GM23248 (cell line): ENCODE measurements at regions not wholly inside any gene's neighbourhood (a gene's known extent, or its start where the extent isn't known, plus 50 kb on each side); places are given as distances from the start of the nearest gene placed in this dataset.

ENCODE experiments used
- DNase-seq: peaks from one replicate; pipeline ENCODE4 v3.0.0-alpha.2; 2015
- H2AFZ ChIP-seq: fragments of 200-600 bp; sonication (generic); 2 replicates; pipeline ENCODE4 v1.6.1; 2016; ENCODE audit warnings: antibody characterized with exemption
- H3F3A ChIP-seq: fragments of 200-600 bp; sonication (generic); 2 replicates; pipeline ENCODE4 v1.6.1; 2016; ENCODE audit warnings: mild to moderate bottlenecking, antibody characterized with exemption, mixed run types; ENCODE audit not compliant: insufficient read depth
- H3K27ac ChIP-seq: fragments of 200-600 bp; sonication (generic); 2 replicates; pipeline ENCODE4 v1.5.1; 2016; ENCODE audit warnings: mild to moderate bottlenecking
- H3K27me3 ChIP-seq: fragments of 200-600 bp; sonication (generic); replicated peaks from 2 replicates; pipeline ENCODE4 v1.6.1; 2016; ENCODE audit warnings: mild to moderate bottlenecking; ENCODE audit not compliant: insufficient read depth
- H3K36me3 ChIP-seq: fragments of 200-600 bp; sonication (generic); 2 replicates; pipeline ENCODE4 v1.6.1; 2016; ENCODE audit warnings: low read depth, mild to moderate bottlenecking
- H3K4me1 ChIP-seq: fragments of 200-600 bp; sonication (generic); 2 replicates; pipeline ENCODE4 v1.6.1; 2016; ENCODE audit warnings: mild to moderate bottlenecking; ENCODE audit not compliant: insufficient read depth
- H3K4me2 ChIP-seq: fragments of 200-600 bp; sonication (generic); one replicate; pipeline ENCODE4 v1.6.1; 2016; ENCODE audit warnings: mild to moderate bottlenecking; ENCODE audit not compliant: unreplicated experiment
- H3K4me3 ChIP-seq: fragments of 200-600 bp; sonication (generic); 2 replicates; pipeline ENCODE4 v1.5.1; 2016; ENCODE audit warnings: mild to moderate bottlenecking
- H3K79me2 ChIP-seq: fragments of 200-600 bp; sonication (generic); 2 replicates; pipeline ENCODE4 v1.6.1; 2016; ENCODE audit warnings: mild to moderate bottlenecking; ENCODE audit not compliant: insufficient read depth
- H3K9ac ChIP-seq: fragments of 200-600 bp; sonication (generic); 2 replicates; pipeline ENCODE4 v1.6.1; 2016; ENCODE audit warnings: mild to moderate bottlenecking
- H3K9me2 ChIP-seq: fragments of 200-600 bp; sonication (generic); 2 replicates; pipeline ENCODE4 v1.6.1; 2016; ENCODE audit warnings: mixed run types, mild to moderate bottlenecking, moderate library complexity; ENCODE audit not compliant: insufficient read depth
- H3K9me3 ChIP-seq: fragments of 200-600 bp; sonication (generic); one replicate; pipeline ENCODE4 v1.6.1; 2017; ENCODE audit warnings: low read depth
- H4K20me1 ChIP-seq: fragments of 200-600 bp; sonication (generic); 2 replicates; pipeline ENCODE4 v1.6.0; 2016; ENCODE audit not compliant: insufficient read depth
- EZH2 ChIP-seq: fragments of 200-600 bp; sonication (generic); IDR thresholded peaks from 2 replicates; pipeline ENCODE4 v1.6.1; 2018; ENCODE audit warnings: antibody characterized with exemption, mild to moderate bottlenecking; ENCODE audit not compliant: insufficient read depth, poor library complexity, severe bottlenecking
- EZH2phosphoT487 ChIP-seq: fragments of 200-600 bp; sonication (generic); IDR thresholded peaks from 2 replicates; pipeline ENCODE4 v1.6.1; 2018; ENCODE audit warnings: antibody characterized with exemption, moderate library complexity, mild to moderate bottlenecking, low read depth; ENCODE audit not compliant: insufficient read depth
- WGBS, 2 experiments: methylation state at CpG; one replicate each; pipeline ENCODE4 v1.1.6; 2015 to 2017; ENCODE audit warnings: low lambda C conversion rate in 2 of 2, low coverage in 1 of 2; ENCODE audit errors: missing lambda C conversion rate in 2 of 2; 5-methylcytosine and 5-hydroxymethylcytosine counted together
- in situ Hi-C: fragments of 300-500 bp; cut with MboI; formaldehyde crosslinking; loops from 2 replicates; pipeline ENCODE4 v1.15.0; 2020

DNA sequence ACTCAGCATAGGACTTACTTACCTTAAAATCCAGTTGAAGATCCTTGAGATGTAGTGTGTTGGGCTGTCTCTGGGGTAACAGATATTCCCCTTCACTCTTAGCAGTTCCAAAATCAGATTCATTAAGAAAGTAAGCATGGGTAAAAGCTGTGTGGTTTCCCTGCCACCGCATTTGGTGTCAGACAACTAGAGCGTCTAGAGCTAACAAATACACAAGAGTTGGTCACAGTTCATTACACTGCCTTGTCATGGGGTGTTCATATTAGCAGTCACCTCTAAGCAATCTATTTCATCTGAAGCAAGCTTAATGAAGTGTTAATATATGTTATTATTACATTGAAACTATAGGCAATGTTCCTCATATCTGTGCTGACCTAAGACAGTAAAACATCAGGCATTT is 342.8 kb downstream of the PPARGC1A start:
- Histone ChIP-seq H3K9me2 (no peaks in the 10 kb centered on the region), H3K27me3 (no peaks in the 10 kb centered on the region)
- 43 to 48% methylated on average over 2 of the region's 2 CpGs for WGBS, 2 experiments

GRCh38 chr4:23539969-23540569 is 349.8 kb downstream of the PPARGC1A start:
- H3F3A ChIP-seq = no peaks in the 10 kb centered on the region
- H3K9me3 ChIP-seq = no peaks in the 10 kb centered on the region
- no peaks in the 10 kb centered on the region for H3K79me2 ChIP-seq
- H3K9ac ChIP-seq = no peak overlapping the region
- H3K4me2 ChIP-seq = no peak overlapping the region
- H3K27me3 ChIP-seq = no peaks in the 10 kb centered on the region
- 18 to 19% methylated on average over 5 of the region's 5 CpGs for WGBS, 2 experiments
- H3K4me3 ChIP-seq = no peak overlapping the region
- no peaks in the 10 kb centered on the region for H4K20me1 ChIP-seq
- no peak overlapping the region for H2AFZ ChIP-seq
- H3K27ac ChIP-seq = no peak overlapping the region
- DNase-seq = no peak
- H3K36me3 ChIP-seq = no peaks in the 10 kb centered on the region
- no peaks in the 10 kb centered on the region for H3K4me1 ChIP-seq
- in situ Hi-C loops = no loop called here
- TF ChIP-seq EZH2phosphoT487 = no peak
- TF ChIP-seq EZH2 = no peak
- H3K9me2 ChIP-seq = no peaks in the 10 kb centered on the region

More for the DNA sequence above, 342.8 kb downstream of the PPARGC1A start:
- H3K4me3 ChIP-seq = no peak overlapping the region
- in situ Hi-C loops = no loop called here
- H3K79me2 ChIP-seq = no peaks in the 10 kb centered on the region
- H3K9me3 ChIP-seq = no peaks in the 10 kb centered on the region
- no peak overlapping the region for H3K9ac ChIP-seq
- TF ChIP-seq EZH2phosphoT487 (no peak), EZH2 (no peak)
- H3F3A ChIP-seq = no peaks in the 10 kb centered on the region
- no peaks in the 10 kb centered on the region for H4K20me1 ChIP-seq
- no peaks in the 10 kb centered on the region for H3K36me3 ChIP-seq
- H2AFZ ChIP-seq = no peak overlapping the region
- H3K27ac ChIP-seq = no peak overlapping the region
- H3K4me2 ChIP-seq = no peak overlapping the region
- no peak for DNase-seq
- H3K4me1 ChIP-seq = no peaks in the 10 kb centered on the region

GRCh38 chr4:23533859-23534258 is 356.0 kb downstream of the PPARGC1A start:
- TF ChIP-seq EZH2 (no peak), EZH2phosphoT487 (no peak)
- WGBS, 2 experiments = 42 to 52% methylated on average over 2 of the region's 2 CpGs

GRCh38 chr4:23516716-23517115 is 373.1 kb downstream of the PPARGC1A start:
- 26 to 33% methylated on average over 3 of the region's 3 CpGs for WGBS, 2 experiments

More at GRCh38 chr4:23533859-23534258, 356.0 kb downstream of the PPARGC1A start:
- no peaks in the 10 kb centered on the region for H3K36me3 ChIP-seq
- no peaks in the 10 kb centered on the region for H3K9me2 ChIP-seq
- H3K9me3 ChIP-seq = no peaks in the 10 kb centered on the region
- no peak overlapping the region for H3K9ac ChIP-seq
- no peaks in the 10 kb centered on the region for H3K79me2 ChIP-seq
- no peak overlapping the region for H2AFZ ChIP-seq
- H4K20me1 ChIP-seq = no peaks in the 10 kb centered on the region
- H3F3A ChIP-seq = no peaks in the 10 kb centered on the region
- H3K27me3 ChIP-seq = no peaks in the 10 kb centered on the region
- no peaks in the 10 kb centered on the region for H3K4me1 ChIP-seq
- DNase-seq = no peak
- H3K27ac ChIP-seq = no peak overlapping the region
- H3K4me3 ChIP-seq = no peak overlapping the region
- no peak overlapping the region for H3K4me2 ChIP-seq
- in situ Hi-C loops = no loop called here

More at GRCh38 chr4:23516716-23517115, 373.1 kb downstream of the PPARGC1A start:
- Histone ChIP-seq H3K4me1 (no peaks in the 10 kb centered on the region), H3K27me3 (no peaks in the 10 kb centered on the region), H3K9ac (no peak overlapping the region), H3K9me2 (no peaks in the 10 kb centered on the region), H2AFZ (no peak overlapping the region), H3K79me2 (no peaks in the 10 kb centered on the region), H3K9me3 (peaks cover 4% of the 10 kb centered on the region), H3K27ac (no peak overlapping the region), H3K4me3 (no peak overlapping the region), H3K4me2 (no peak overlapping the region), H4K20me1 (no peaks in the 10 kb centered on the region), H3F3A (no peaks in the 10 kb centered on the region), H3K36me3 (no peaks in the 10 kb centered on the region)
- in situ Hi-C loops = no loop called here
- no peak for DNase-seq
- no peak for TF ChIP-seq EZH2phosphoT487
- TF ChIP-seq EZH2 = no peak
